NOMO-1 treated with DMSO at 0.1 percent for 48 hours (cell line): ENCODE measurements at regions not wholly inside any gene's neighbourhood (a gene's known extent, or its start where the extent isn't known, plus 50 kb on each side); places are given as distances from the start of the nearest gene placed in this dataset.
A peak's percentile ranks its signal among the peaks of the same experiment; 100 is the strongest.

Source experiments
- DNase-seq: peaks from one replicate; lab custom pipeline; 2025; ENCODE audit not compliant: unreplicated experiment; lab: John Stamatoyannopoulos, UW

DNA sequence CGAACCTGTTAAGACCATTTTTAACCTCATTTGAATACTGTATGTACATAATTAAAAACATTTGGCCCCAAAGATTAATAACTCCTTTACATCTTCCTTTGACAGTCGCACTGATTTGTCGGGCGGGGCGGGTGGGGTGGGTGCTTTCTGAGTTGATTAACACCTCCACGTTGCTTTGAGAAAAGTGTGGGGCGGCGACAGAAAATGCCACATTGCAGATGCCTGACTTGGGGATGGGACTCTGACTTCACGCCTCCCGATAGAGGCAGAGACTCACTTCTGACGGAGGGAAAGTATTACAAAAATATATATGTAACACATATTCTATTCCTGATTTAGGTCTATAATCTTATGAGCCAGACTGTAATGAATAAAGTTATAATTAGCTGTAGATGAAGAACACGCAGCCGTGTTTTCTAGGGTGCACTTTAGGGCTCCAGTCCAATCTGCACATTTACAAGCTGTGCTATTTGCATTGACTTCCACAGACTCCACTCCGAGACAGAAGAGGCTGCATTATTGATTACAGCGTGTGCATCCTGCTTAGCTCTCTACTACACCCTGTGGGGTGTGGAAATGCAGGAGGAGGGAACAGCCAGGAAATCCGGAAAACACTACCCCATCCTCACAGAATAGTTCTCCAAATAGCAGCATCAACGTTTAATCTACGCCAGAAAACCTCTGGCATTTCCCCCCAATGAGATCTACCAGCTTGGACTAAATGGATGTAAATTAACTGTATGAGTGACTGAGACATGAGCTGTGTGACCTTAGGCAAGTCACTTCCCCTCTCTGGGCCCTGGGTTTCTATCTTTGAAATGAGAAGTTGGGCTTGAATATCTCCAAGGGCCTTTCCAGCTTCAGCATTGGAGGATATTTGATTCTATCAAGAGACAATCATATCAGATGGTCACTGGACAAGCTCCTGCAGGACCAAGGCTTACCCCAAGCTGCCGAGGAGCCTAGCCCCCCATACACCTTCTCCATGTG, 308.0 kb downstream of the RRAGC start:
- DNase-seq: no peak

DNA sequence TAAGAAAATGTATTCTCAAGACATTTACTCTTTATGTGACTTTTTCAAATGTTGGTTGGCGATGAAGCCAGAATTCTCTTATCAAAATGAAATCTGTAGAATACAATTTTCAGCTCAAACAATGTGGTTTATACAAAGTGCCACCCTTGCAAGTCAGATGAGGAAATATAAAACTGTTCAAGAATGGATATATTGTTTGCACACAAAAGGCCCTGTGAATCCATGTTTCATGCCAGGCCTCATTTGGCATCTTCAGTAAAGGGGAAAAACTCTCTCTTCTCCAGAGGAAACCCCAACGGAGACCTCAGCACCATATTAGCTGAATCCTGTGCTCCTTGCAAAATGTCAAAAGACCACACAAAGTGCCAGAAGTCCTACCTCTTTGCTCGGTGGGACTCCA, 310.4 kb downstream of the RRAGC start:
- no peak for DNase-seq

DNA sequence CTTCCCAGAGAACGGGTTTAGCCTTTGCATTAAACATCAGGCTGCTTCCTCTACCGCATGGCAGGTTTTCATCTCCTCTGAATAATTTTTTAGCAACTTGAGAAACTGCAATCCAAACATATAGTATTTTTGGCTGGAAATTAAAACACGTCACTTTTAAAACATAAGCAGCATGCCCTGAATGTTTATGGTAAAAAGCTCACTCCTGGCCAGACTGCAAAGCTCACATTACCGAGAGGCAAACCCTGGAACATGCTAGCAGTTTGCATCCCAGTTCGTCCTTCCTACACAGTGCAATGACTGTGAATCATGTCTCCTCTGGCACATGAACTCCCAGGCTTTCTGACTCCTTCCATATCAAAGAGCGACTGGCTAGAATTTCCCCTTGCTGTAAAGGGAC, 312.3 kb downstream of the RRAGC start:
- no peak for DNase-seq

DNA sequence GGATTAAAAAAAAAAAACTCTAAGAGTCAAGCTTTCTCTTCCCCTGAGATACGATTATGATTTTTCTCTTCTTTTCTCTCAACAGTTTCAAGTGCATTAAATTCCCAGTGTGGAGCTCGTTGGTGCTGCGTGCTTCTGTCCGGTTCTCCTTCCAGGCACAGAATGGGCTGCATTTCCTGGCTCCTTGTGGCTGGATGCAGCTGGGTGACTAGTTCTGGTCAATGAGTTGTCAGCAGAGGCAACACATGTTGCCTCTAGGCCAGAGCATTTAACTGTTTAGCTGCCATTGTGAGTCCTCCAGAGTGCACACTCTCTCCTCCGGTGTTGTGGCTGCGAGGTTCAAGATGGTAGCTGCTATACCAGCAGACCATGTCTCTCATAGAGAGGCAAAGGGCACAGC, 312.9 kb downstream of the RRAGC start:
- DNase-seq: no peak

DNA sequence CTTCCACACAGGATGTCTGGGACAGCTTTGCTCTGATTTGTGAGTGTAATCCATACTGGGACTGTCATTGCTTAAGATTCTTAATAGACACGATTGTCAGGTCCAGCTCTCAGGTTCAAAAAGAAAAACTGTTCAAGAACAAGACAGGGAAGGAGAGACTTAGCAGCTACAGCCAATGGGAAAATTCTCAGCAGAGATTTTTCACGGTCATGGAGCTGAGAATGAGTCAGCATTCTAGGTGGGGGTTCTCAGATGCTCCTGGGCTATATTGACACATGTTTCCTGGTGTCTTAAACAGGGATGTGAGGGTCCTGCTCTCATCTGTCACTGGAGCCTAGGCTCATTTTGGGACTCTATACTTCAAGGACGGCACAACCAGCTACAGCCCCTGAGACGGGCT, 318.3 kb downstream of the RRAGC start:
- DNase-seq: no peak

DNA sequence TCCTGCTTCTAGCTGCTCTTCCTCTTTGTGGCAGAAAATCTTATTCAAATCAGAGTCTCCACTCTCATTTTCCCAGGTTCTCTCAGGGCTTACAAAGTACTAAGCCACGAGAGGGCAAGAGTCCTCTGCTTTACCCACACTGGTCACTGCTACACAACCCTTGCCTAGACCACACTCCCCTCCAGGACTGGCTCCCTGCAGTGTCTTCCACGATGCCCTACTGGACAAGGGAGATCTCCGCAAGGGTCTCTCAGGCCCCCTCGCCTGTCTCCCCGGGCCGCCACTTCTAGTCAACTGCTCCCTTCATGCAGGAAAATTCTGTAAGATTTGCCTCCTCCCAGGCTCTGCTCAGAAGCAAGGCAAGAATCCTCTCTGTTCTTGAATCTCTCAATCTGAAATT, 319.6 kb downstream of the RRAGC start:
- no peak for DNase-seq

DNA sequence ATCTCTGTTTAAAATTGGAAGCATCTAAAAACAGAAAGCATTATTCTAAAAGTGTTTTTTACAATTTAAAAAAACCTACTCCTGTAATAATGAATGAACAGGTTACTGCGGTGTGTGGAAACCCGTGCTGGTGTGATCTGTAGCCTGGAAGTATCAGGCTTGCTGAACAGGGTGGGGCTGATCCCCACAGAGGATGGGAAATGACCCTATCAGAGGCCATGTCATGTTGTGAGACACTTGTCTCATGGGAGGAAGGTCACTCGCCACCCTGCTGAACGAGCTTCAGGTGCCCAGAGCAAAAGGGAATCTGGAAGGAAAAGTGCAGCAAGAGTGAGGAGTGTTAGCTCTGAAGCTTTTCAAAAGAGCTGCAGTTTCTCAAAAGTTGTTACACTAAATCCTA, 320.7 kb downstream of the RRAGC start:
- no peak for DNase-seq

DNA sequence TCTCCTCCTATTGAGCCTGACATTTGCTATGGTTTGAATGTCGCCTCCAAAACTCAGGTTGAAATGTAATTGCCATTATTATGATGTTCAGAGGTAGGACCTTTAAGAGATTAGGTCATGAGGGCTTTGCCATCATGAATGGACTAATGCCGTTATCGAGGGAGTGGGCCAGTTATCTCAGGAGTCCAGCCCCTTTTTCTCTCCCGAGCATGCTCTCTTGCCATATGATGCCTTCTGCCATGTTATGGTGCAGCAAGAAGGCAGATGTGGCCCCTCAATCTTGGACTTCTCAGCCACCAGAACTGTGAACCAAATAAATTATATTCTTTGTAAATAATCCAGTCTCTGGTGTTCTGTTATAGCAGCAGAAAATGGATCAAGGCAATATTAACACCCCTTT, 323.5 kb downstream of the RRAGC start:
- no peak for DNase-seq

DNA sequence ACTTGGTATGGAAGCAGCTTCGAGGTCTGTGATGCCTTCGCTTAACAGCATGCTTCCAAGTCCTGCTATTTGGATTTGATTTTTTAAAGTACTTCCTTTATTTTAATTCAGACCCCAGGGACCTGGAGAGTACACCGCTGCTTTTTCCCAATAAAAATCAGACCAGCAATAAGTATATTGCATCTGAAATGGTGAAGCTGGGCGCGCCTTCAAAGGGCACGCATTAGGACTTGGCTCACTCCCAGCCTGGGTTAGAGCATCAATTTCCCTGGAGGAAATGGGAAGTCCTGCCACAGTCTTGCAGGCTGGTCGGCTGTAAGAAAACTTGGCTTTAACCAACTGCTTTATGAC, 325.1 kb downstream of the RRAGC start:
- no peak for DNase-seq

DNA sequence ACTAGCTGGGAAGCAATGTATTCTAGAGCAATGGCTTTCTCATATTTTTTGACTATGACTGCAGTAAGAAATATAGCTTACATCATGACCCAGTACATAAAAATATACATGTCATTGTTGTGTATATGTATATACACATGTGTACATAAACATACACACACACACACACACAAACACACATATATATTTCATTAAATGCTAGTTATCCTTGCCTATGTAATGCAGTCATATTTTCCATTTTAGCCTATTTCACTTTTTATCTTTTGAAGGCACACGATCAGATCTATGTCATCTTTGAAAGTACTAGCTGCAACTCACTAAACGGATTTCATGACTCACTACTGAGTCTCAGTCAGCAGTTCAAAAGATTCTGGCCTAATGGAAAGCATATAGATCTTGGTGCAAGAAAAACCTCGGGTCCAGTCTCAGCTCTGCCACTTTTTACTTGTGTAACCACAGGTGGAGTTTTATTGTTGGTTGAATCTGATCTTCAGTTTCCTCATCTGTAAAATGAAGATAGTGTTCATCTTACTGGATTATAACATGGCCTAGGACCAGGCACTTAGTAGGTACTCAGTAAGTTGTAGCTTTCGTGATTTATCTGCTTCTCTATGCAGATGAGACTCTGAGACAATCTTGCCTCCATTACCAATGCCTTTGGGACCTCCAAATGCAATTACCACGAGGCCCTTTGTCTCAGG, 325.6 kb downstream of the RRAGC start:
- DNase-seq: no peak

DNA sequence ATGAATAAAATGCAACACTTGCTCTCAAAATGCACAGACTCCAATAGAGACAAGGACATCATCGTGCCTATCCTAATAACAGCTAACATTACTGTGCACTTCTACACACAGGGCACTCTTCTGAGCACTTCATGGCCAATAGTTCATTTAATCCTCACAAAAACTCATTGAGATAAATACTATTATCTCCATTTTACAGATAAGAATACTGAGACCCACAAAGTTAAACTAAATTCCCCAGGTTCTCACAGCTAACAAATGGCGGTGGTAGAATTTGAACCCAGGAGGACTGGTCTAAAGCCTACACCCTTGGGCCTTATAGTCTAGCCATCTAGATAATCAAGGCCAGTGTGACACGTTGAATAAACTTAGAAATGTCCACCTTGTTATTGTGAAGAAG, 328.6 kb downstream of the RRAGC start:
- DNase-seq: no peak

DNA sequence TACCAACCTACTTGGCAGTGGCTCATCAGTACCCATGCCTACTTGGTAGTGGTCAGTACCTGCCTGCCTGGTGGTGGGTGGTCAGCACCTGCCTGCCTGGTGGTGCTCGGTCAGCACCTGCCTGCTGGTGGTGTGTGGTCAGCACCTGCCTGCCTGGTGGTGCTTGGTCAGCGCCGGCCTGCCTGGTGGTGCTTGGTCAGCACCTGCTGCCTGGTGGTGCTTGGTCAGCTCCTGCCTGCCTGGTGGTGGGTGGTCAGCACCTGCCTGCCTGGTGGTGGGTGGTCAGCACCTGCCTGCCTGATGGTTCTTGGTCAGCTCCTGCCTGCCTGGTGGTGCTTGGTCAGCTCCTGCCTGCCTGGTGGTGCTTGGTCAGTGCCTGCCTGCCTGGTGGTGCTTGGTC, 329.6 kb downstream of the RRAGC start:
- no peak for DNase-seq

DNA sequence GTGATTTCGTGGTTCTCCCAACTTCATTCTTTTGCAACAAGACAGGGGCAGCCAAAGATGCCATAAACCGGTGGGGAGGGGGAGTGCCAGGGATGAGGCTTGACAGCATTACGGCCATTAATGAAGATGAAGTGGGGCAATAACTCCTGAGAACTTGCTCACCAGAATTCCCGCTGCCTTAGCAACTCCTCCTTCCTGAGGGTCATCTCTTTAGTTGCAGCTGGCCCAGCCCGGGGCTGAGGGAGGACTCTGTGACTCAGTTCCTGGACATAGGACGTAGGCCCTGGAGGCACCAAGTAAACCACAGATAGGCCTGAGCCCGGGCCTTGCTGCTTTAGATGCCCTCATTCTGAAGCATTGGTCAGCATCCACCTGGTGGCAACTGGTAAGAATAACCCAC, 330.2 kb downstream of the RRAGC start:
- no peak for DNase-seq

DNA sequence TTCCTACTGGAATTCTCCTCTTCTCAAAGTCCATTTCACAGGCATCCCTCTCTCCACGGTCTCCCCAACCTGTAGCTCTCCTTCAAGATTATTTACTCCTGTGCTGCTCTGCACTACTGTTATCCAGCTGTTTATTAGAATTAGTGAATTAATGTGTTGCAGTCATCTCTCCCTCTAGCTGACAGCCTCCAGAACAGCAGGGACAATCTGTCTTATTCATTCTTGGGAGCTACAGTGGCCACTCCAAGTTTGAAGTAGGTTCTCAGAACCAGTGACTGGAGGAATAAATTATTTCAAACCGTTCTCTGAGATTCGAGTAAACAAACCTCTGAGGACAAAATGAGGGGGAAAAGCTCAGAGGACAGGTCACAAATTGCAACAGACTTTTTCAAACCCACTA, 330.9 kb downstream of the RRAGC start:
- DNase-seq: no peak

DNA sequence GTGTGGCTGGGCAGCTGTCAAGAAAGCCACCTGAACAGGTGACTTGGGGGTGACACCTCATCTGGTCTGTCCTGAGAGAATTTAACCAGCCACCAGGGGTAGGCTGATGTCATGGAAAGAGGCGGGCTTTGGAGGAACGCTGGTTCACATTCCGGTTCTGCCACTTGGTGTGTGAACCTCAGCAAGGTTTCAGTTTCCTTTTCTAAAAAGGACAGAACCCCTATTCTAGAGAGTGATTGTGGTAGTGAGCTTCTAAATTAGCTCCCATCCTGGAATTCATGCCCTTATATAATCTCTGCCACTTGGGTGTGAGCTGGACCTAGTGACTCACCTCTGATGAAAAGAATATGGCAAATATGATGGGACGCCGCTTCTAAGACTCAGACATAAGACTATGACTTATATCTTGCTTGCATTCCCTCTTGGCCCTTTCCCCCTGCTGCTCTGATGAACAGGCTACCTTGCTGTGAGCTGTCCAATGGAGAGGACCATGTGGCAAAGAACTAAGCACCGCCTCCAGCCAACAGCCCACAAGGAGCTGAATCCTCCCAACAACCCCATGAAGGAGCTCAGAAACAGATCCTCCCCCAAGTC, 332.1 kb downstream of the RRAGC start:
- DNase-seq: peak; percentile 19

DNA sequence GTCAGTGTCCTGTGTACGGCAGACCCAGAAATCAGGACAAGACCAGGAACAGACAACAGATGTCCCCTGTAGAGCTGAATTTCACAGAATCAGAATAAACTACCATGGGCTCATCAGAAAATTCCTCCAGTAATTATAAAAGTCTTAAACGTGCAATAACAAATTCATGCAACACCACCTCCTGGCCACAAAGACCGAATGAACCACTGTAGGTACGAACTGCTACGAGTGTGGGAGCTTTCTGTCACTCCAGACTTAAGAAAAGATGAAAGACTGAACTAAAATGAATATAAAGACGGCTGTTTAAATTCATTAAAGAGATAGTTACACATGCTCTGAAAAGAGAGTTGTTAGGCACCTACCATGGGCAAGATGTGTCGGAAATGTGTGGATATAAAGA, 333.5 kb downstream of the RRAGC start:
- DNase-seq: no peak

DNA sequence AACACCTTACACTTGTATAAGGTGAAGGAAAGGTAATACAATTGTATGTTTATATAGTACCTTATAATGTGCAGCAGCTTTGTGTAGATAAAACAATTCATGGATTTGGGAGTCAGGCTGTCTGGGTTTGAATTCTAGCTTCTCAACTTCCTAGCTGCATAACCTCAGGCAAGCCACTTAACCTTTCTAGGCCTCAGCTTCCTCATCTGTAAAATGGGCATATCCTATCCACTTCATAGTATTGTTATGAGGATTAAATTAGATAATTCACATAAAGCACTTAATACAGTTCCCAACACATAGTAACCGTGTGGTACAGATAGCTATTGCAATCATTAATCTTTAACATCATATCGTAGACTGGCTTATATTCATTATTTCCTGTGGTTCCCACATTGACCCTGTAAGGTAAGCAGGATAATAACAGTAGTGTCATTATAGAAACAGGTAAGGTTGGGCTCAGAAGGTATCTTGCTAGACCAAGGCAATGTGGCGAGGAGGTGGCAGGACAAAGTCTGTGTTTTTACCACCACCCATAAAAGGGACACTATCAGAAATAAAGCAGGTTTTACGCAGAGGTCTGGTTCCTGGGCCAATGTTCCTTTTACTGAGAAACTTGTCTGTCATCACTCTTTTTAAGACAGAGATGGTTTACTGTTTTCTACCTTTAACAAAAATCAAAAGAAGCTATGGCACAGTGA, 334.1 kb downstream of the RRAGC start:
- no peak for DNase-seq

DNA sequence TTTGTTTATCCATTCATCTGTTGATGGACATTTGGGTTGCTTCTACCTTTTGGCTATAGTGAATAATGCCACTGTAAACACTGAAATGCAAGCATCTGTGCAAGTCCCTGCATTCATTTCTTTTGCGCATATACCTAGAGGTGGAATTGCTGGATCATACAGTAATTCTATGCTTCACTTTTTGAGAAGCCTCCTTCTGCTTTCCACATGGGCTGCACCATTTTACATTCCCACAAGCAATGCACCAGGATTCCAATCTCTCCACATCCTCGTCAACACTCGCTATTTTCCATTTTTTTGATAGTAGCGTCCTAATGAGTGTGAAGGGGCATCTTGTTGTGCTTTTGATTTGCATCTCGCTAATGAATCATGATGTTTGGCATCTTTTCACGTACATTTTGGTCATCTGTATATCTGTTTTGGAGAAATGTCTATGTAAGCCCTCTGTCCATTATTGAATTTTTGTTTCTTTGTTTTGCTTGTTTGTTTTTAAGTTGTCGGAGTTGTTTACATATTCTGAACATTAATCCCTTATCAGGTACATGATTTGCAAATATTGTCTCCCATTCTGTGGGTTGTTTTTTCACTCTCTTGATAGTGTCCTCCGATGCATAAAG, 335.4 kb downstream of the RRAGC start:
- DNase-seq: no peak

DNA sequence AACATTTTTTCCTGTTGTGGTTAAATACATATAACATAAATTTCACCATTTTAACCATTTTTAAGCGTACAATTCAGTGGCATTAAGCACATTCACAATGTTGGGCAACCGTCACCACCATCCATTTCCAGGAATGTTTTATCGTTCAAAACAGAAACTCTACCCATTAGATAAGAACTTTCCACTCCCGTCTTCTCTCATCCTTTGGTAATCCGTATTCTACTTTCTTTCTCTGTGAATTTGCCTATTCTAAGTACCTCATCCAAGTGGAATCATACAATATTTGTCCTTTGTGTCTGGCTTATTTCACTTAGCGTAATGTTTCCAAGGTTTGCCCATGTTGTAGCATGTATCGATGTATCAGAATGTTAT, 336.0 kb downstream of the RRAGC start:
- DNase-seq: no peak

DNA sequence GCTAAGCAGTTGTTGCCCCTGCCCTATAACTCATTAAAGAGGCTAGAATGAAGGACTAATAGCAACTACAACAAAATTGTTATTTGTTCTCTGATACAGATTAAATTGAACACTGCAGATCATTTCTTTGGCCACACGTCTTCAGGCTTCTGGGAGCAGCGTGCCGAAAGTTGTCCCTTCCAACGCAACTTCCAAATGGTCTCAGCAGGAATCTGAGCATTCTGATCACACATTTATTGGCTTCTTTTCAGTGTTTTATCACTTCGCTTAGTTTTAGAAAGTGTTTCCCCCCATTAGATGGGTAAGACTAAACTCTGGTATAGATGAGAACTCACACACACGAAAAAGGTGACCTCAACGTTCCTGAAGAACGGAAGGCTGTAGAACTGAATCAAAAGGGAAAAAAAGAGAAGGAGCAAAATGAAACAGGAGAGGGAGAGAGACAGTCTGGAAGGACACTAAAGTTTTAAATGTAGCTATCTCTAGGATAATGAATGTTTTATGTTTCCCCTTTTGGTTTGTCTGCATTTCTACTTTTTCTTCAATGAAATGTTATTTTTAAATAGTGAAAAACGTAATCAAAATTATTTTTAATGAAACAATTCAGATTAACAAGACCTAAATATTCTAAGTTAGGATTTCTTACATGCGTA, 336.5 kb downstream of the RRAGC start:
- DNase-seq: no peak

DNA sequence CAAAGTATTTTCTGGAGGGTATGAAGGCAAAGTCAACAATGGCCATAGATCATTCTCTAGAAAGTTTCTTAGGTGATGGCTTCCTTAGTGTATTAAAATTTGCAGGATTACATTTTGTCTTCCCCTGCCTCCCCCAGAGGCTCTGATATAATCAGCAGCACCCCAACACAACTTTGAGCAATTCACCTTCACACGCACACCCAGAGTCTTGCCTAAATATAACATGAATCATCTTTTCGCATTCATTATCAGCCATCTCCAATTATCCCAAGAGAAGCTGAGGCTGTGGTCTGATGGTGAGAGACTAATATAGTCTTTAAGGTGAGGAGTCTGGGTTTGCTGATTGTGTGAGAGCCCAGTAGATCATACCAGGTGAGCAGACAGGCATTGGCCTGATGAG, 343.0 kb downstream of the RRAGC start:
- DNase-seq: no peak
